GM12878 (cell line): ENCODE measurements at regions not wholly inside any gene's neighbourhood (a gene's known extent, or its start where the extent isn't known, plus 50 kb on each side); places are given as distances from the start of the nearest gene placed in this dataset.

Experiments used
- ATAC-seq: fragments of 200-7000 bp; cut with Tn5 transposase; 3 replicates; pipeline ENCODE4 v1.9.1; 2020; ENCODE audit warnings: mild to moderate bottlenecking, moderate library complexity
- BruUV-seq: library from RNA; stranded (reverse); fragments of 400-500 nt; replicated peaks from 2 replicates; lab custom pipeline; 2021; lab: Mats Ljungman, UMichigan
- CTCF ChIA-PET: fragments of 300-600 bp; sonication (Branson Sonifier 250); formaldehyde crosslinking; extraction: SDS; loops from one replicate; lab custom pipeline; 2021; ENCODE audit warnings: inconsistent platforms; lab: Yijun Ruan, JAX
- POLR2A ChIA-PET: fragments of 350-600 bp; formaldehyde crosslinking; extraction: SDS; loops from one replicate; lab custom pipeline; 2021; ENCODE audit warnings: inconsistent platforms; lab: Charles Lee
- RAD21 ChIA-PET: fragments of 300-600 bp; sonication (Branson Sonifier 250); formaldehyde crosslinking; loops from one replicate; lab custom pipeline; 2023; ENCODE audit warnings: antibody characterized with exemption; ENCODE audit not compliant: unreplicated experiment; lab: Charles Lee
- SMC1A ChIA-PET: fragments of 300-600 bp; sonication (Branson Sonifier 250); formaldehyde crosslinking; loops from one replicate; lab custom pipeline; 2023; ENCODE audit not compliant: unreplicated experiment, uncharacterized antibody; lab: Charles Lee
- DNase-seq: peaks from one replicate; pipeline ENCODE4 v3.0.0-alpha.2; 2011; ENCODE audit warnings: low read depth, low spot score
- FAIRE-seq: peaks from 3 replicates; lab custom pipeline; 2011; peaks lifted over from hg19 to GRCh38; lab: Jason Lieb, UNC
- H2AFZ ChIP-seq: 2 replicates; pipeline ENCODE4 v1.6.0; 2011; ENCODE audit warnings: low read depth, low read length, control low read depth; ENCODE audit not compliant: control insufficient read depth
- H3K27ac ChIP-seq: 2 replicates; pipeline ENCODE4 v1.5.1; 2011; ENCODE audit warnings: control low read depth; ENCODE audit not compliant: control insufficient read depth, insufficient read depth
- H3K27me3 ChIP-seq, 2 experiments: replicated peaks in 1 of 2; 2 replicates each; pipeline versions ENCODE4 v1.6.0 to v1.6.1; 2011; ENCODE audit warnings: low read length in 1 of 2; ENCODE audit not compliant: control insufficient read depth in 2 of 2, insufficient read depth in 2 of 2
- H3K36me3 ChIP-seq, 2 experiments: 2 replicates each; pipeline ENCODE4 v1.5.1; 2011; ENCODE audit warnings: low read length in 1 of 2; ENCODE audit not compliant: control insufficient read depth in 2 of 2, insufficient read depth in 2 of 2
- H3K4me1 ChIP-seq: 2 replicates; pipeline ENCODE4 v1.6.1; 2011; ENCODE audit warnings: mild to moderate bottlenecking, low read length, moderate library complexity, mixed read lengths; ENCODE audit not compliant: control insufficient read depth, insufficient read depth
- H3K4me2 ChIP-seq: 2 replicates; pipeline ENCODE4 v1.6.0; 2011; ENCODE audit warnings: control low read depth; ENCODE audit not compliant: control insufficient read depth, insufficient read depth
- H3K4me3 ChIP-seq: fragments of 200-600 bp; sonication (generic); 2 replicates; pipeline ENCODE4 v1.5.1; 2016
- H3K79me2 ChIP-seq: 2 replicates; pipeline ENCODE4 v1.6.0; 2011; ENCODE audit warnings: low read length; ENCODE audit not compliant: control insufficient read depth, insufficient read depth
- H3K9ac ChIP-seq: 2 replicates; pipeline ENCODE4 v1.8.0; 2011; ENCODE audit warnings: low read length, control low read depth, mixed read lengths; ENCODE audit not compliant: control insufficient read depth, insufficient read depth
- H3K9me3 ChIP-seq: replicated peaks from 3 replicates; pipeline ENCODE4 v1.5.1; 2011; ENCODE audit warnings: mild to moderate bottlenecking, low read length; ENCODE audit not compliant: control insufficient read depth, insufficient read depth
- H4K20me1 ChIP-seq: 2 replicates; pipeline ENCODE4 v1.6.0; 2011; ENCODE audit not compliant: control insufficient read depth, insufficient read depth
- EGR1 ChIP-seq, 2 experiments: IDR thresholded peaks; 1 replicate in 1 of 2; 2 replicates in 1 of 2; pipeline ENCODE4 v1.6.1; 2011 to 2012; ENCODE audit warnings: low read depth in 2 of 2, low read length in 2 of 2, borderline replicate concordance in 1 of 2, mild to moderate bottlenecking in 1 of 2, moderate library complexity in 1 of 2
- IRF4 ChIP-seq: IDR thresholded peaks from 2 replicates; pipeline ENCODE4 v1.6.1; 2011; ENCODE audit warnings: low read depth, low read length
- MTA3 ChIP-seq: IDR thresholded peaks from 2 replicates; pipeline ENCODE4 v1.6.1; 2012; ENCODE audit warnings: low read length, inconsistent platforms, borderline replicate concordance
- PAX5 ChIP-seq: IDR thresholded peaks from 2 replicates; pipeline ENCODE4 v1.6.1; 2011; ENCODE audit warnings: low read depth, low read length, borderline replicate concordance
- POLR2AphosphoS2 ChIP-seq: IDR thresholded peaks from 2 replicates; pipeline ENCODE4 v1.6.1; 2011; ENCODE audit warnings: low read depth, mild to moderate bottlenecking, low read length, improper control_type of control experiment, moderate library complexity
- SIX5 ChIP-seq: IDR thresholded peaks from 2 replicates; pipeline ENCODE4 v1.6.1; 2011; ENCODE audit warnings: mild to moderate bottlenecking, low read depth, low read length, moderate library complexity; ENCODE audit not compliant: severe bottlenecking
- SMAD1 ChIP-seq: fragments of 450-650 bp; IDR thresholded peaks from 2 replicates; pipeline ENCODE4 v1.6.1; 2018; ENCODE audit warnings: mild to moderate bottlenecking, low read depth; ENCODE audit not compliant: partially characterized antibody
- SUPT20H ChIP-seq: IDR thresholded peaks from 2 replicates; pipeline ENCODE4 v1.6.1; 2011; ENCODE audit warnings: low read depth, mild to moderate bottlenecking, low read length, moderate library complexity, borderline replicate concordance; ENCODE audit not compliant: control insufficient read depth
- YY1 ChIP-seq: IDR thresholded peaks from 2 replicates; pipeline ENCODE4 v1.6.1; 2011; ENCODE audit warnings: low read depth, mild to moderate bottlenecking, low read length
- ZNF274 ChIP-seq: IDR thresholded peaks from one replicate; pipeline ENCODE4 v1.8.0; 2011; ENCODE audit not compliant: insufficient read length, insufficient read depth
- WGBS: methylation state at CpG from one replicate; pipeline ENCODE4 v1.1.6; 2016; ENCODE audit warnings: low lambda C conversion rate; ENCODE audit not compliant: insufficient replicate concordance, insufficient coverage; ENCODE audit errors: missing lambda C conversion rate; 5-methylcytosine and 5-hydroxymethylcytosine counted together
- in situ Hi-C: fragments of 300-500 bp; cut with MboI; formaldehyde crosslinking; loops from 9 replicates; pipeline ENCODE4 v1.14.3; 2018; ENCODE audit warnings: mixed read lengths
- intact Hi-C: fragments of 100-400 bp; cut with micrococcal nuclease; formaldehyde crosslinking; loops from one replicate; pipeline ENCODE4 v1.14.2; 2022; ENCODE audit not compliant: unreplicated experiment
- TF ChIP-seq, protein P1 (sequence below): IDR thresholded peaks from 2 replicates; pipeline ENCODE4 v1.6.1; 2012; ENCODE audit warnings: low read depth, low read length, improper control_type of control experiment
- TF ChIP-seq, protein P2 (sequence below), 3 experiments: IDR thresholded peaks in 2 of 3; conservative IDR thresholded peaks in 1 of 3; 2 replicates each; pipeline ENCODE4 v1.5.1; 2011; ENCODE audit warnings: low read depth in 3 of 3, low read length in 3 of 3, mild to moderate bottlenecking in 3 of 3, control low read depth in 2 of 3, moderate library complexity in 2 of 3, inconsistent platforms in 1 of 3, mixed read lengths in 1 of 3; ENCODE audit not compliant: control insufficient read depth in 2 of 3, insufficient read depth in 1 of 3; ENCODE audit errors: extremely low read depth in 1 of 3
- TF ChIP-seq, protein P3 (sequence below): fragments of 450-650 bp; IDR thresholded peaks from 2 replicates; pipeline ENCODE4 v1.6.1; 2014; ENCODE audit warnings: mild to moderate bottlenecking
- TF ChIP-seq, protein P4 (sequence below): fragments of 450-650 bp; conservative IDR thresholded peaks from 2 replicates; pipeline ENCODE4 v1.6.1; 2017; ENCODE audit warnings: mild to moderate bottlenecking, moderate library complexity

DNA sequence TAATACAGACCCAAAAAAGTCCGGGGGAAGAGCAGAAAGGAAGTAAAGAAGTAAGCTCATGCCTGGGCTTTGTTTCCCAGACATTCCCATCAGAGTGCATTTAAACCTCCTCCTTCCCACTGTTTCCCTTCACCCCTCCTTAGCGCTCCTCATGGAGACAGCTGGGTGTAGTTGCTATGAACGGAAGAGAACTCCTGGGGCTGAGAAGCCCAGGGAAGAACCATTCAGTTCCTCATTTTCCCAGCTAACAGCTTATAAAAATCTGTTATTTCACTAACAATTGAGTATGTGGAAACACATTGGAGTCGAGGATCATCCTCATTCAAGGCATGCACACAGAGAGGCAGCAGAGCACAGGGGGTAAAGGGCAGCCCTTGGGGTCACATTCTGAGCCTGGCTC is 299.3 kb downstream of the SHQ1 start:
- no peak overlapping the region for H3K4me3 ChIP-seq
- FAIRE-seq (no peak), ATAC-seq (no peak), DNase-seq (no peak)
- intact Hi-C loops (no loop called here), in situ Hi-C loops (no loop called here)
- POLR2A ChIA-PET = no interaction called here
- TF ChIP-seq, protein P1, sequence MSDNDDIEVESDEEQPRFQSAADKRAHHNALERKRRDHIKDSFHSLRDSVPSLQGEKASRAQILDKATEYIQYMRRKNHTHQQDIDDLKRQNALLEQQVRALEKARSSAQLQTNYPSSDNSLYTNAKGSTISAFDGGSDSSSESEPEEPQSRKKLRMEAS = no peak
- TF ChIP-seq IRF4 (no peak), ZNF274 (no peak), POLR2AphosphoS2 (no peak), YY1 (no peak), SUPT20H (no peak), SIX5 (no peak), EGR1 (IDR thresholded peaks at IDR 0.05; ENCODE audit: borderline replicate concordance in 1 of 2, low read depth in 2 of 2, low read length in 2 of 2) (no peak), SMAD1 (no peak), MTA3 (no peak), PAX5 (no peak)
- TF ChIP-seq, protein P2, sequence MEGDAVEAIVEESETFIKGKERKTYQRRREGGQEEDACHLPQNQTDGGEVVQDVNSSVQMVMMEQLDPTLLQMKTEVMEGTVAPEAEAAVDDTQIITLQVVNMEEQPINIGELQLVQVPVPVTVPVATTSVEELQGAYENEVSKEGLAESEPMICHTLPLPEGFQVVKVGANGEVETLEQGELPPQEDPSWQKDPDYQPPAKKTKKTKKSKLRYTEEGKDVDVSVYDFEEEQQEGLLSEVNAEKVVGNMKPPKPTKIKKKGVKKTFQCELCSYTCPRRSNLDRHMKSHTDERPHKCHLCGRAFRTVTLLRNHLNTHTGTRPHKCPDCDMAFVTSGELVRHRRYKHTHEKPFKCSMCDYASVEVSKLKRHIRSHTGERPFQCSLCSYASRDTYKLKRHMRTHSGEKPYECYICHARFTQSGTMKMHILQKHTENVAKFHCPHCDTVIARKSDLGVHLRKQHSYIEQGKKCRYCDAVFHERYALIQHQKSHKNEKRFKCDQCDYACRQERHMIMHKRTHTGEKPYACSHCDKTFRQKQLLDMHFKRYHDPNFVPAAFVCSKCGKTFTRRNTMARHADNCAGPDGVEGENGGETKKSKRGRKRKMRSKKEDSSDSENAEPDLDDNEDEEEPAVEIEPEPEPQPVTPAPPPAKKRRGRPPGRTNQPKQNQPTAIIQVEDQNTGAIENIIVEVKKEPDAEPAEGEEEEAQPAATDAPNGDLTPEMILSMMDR (IDR thresholded peaks at IDR 0.05 in 2 of 3, conservative IDR thresholded peaks at IDR 0.05 in 1 of 3; ENCODE audit: control insufficient read depth in 2 of 3, extremely low read depth in 1 of 3, insufficient read depth in 1 of 3, low read depth in 3 of 3, low read length in 3 of 3) = no peak
- TF ChIP-seq, protein P3, sequence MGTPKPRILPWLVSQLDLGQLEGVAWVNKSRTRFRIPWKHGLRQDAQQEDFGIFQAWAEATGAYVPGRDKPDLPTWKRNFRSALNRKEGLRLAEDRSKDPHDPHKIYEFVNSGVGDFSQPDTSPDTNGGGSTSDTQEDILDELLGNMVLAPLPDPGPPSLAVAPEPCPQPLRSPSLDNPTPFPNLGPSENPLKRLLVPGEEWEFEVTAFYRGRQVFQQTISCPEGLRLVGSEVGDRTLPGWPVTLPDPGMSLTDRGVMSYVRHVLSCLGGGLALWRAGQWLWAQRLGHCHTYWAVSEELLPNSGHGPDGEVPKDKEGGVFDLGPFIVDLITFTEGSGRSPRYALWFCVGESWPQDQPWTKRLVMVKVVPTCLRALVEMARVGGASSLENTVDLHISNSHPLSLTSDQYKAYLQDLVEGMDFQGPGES = no peak
- TF ChIP-seq, protein P4, sequence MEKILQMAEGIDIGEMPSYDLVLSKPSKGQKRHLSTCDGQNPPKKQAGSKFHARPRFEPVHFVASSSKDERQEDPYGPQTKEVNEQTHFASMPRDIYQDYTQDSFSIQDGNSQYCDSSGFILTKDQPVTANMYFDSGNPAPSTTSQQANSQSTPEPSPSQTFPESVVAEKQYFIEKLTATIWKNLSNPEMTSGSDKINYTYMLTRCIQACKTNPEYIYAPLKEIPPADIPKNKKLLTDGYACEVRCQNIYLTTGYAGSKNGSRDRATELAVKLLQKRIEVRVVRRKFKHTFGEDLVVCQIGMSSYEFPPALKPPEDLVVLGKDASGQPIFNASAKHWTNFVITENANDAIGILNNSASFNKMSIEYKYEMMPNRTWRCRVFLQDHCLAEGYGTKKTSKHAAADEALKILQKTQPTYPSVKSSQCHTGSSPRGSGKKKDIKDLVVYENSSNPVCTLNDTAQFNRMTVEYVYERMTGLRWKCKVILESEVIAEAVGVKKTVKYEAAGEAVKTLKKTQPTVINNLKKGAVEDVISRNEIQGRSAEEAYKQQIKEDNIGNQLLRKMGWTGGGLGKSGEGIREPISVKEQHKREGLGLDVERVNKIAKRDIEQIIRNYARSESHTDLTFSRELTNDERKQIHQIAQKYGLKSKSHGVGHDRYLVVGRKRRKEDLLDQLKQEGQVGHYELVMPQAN = no peak
- SMC1A ChIA-PET = interaction anchor here (1.4 kb wide), 1 partner anchor 13 kb away, joined by 4 read pairs; no protein-coding TSS in a partner anchor
- no peaks in the 10 kb centered on the region for H3K9me3 ChIP-seq
- H4K20me1 ChIP-seq = no peaks in the 10 kb centered on the region
- no peaks in the 10 kb centered on the region for H3K79me2 ChIP-seq
- 88% methylated on average over 4 of the region's 4 CpGs for WGBS
- H3K36me3 ChIP-seq = no peaks in the 10 kb centered on the region
- H3K9ac ChIP-seq = no peak overlapping the region
- no peaks in the 10 kb centered on the region for H3K27me3 ChIP-seq
- H3K27ac ChIP-seq = no peak overlapping the region
- CTCF ChIA-PET = interaction anchor here (1.2 kb wide), 1 partner anchor 117 kb away, joined by 3 read pairs; no protein-coding TSS in a partner anchor
- BruUV-seq = no TSS peak
- H3K4me1 ChIP-seq = peaks cover 9% of the 10 kb centered on the region
- H2AFZ ChIP-seq = no peak overlapping the region
- RAD21 ChIA-PET = interaction anchor here (1.5 kb wide), 1 partner anchor 12 kb away, joined by 3 read pairs; no protein-coding TSS in a partner anchor
- H3K4me2 ChIP-seq = no peak overlapping the region
